Cardiac fibroblast (primary cell): ENCODE measurements at regions not wholly inside any gene's neighbourhood (a gene's known extent, or its start where the extent isn't known, plus 50 kb on each side); places are given as distances from the start of the nearest gene placed in this dataset.

Source experiments
- DNase-seq, 2 donors: peaks; one replicate each; pipeline versions ENCODE4 v3.0.0 to v3.0.0-alpha.2; 2010; ENCODE audit warnings: low read depth in 2 of 2
- H3K4me3 ChIP-seq, 2 donors: replicated peaks in 1 of 2; 1 replicate in 1 of 2; 2 replicates in 1 of 2; pipeline ENCODE4 v1.5.1; 2011; ENCODE audit warnings: low read depth in 2 of 2, low read length in 2 of 2, mild to moderate bottlenecking in 2 of 2, moderate library complexity in 1 of 2
- CTCF ChIP-seq: IDR thresholded peaks from one replicate; pipeline ENCODE4 v1.5.1; 2011; ENCODE audit warnings: low read depth, mild to moderate bottlenecking, low read length, inconsistent platforms

- no peak overlapping the region for H3K4me3 ChIP-seq
- no peak for DNase-seq
- TF ChIP-seq CTCF, result no peak
These were observed 148.9 kb downstream of the BRD1 start for GRCh38 chr22:49678842-49679170.

GRCh38 chr22:49678137-49678841 is 149.4 kb downstream of the BRD1 start:
- H3K4me3 ChIP-seq, result no peak overlapping the region
- no peak for TF ChIP-seq CTCF
- DNase-seq, result no peak

GRCh38 chr22:49677495-49677889 is 150.2 kb downstream of the BRD1 start:
- no peak for TF ChIP-seq CTCF
- H3K4me3 ChIP-seq, result no peak overlapping the region
- DNase-seq, result no peak

- DNase-seq, result no peak
- no peak for TF ChIP-seq CTCF
- no peak overlapping the region for H3K4me3 ChIP-seq
These were observed 150.7 kb downstream of the BRD1 start for GRCh38 chr22:49676783-49677494.

- no peak for DNase-seq
- H3K4me3 ChIP-seq, result no peak overlapping the region
- TF ChIP-seq CTCF, result no peak
These were observed 151.4 kb downstream of the BRD1 start for GRCh38 chr22:49676230-49676629.

GRCh38 chr22:49674479-49675050 is 153.1 kb downstream of the BRD1 start:
- no peak for TF ChIP-seq CTCF
- DNase-seq, result no peak
- no peak overlapping the region for H3K4me3 ChIP-seq
